CD4-positive, alpha-beta T cell treated with Interleukin-17A for 4 hours (primary cell): ENCODE measurements at regions not wholly inside any gene's neighbourhood (a gene's known extent, or its start where the extent isn't known, plus 50 kb on each side); places are given as distances from the start of the nearest gene placed in this dataset.

Source experiments
- DNase-seq: peaks from one replicate; pipeline ENCODE4 v3.0.0-alpha.2; 2020; ENCODE audit warnings: mixed read lengths

- DNase-seq: no peak
These were observed 1518.1 kb upstream of the ZEB2 start for GRCh38 chr2:146038014-146038413.

- no peak for DNase-seq
These were observed 1517.5 kb upstream of the ZEB2 start for GRCh38 chr2:146037334-146037870.

- no peak for DNase-seq
These were observed 1511.2 kb upstream of the ZEB2 start for GRCh38 chr2:146031158-146031557.

- DNase-seq: no peak
These were observed 1507.2 kb upstream of the ZEB2 start for GRCh38 chr2:146027156-146027555.

- no peak for DNase-seq
These were observed 1505.6 kb upstream of the ZEB2 start for GRCh38 chr2:146025519-146025918.

GRCh38 chr2:146024212-146024743 lies 1504.4 kb upstream of the ZEB2 start:
- DNase-seq: no peak

- no peak for DNase-seq
These were observed 1484.5 kb upstream of the ZEB2 start for GRCh38 chr2:146004462-146004861.

GRCh38 chr2:146003337-146003736 lies 1483.4 kb upstream of the ZEB2 start:
- DNase-seq: no peak

- no peak for DNase-seq
These were observed 1475.0 kb upstream of the ZEB2 start for GRCh38 chr2:145994910-145995309.

GRCh38 chr2:145992572-145992971 lies 1472.7 kb upstream of the ZEB2 start:
- no peak for DNase-seq

- DNase-seq: no peak
These were observed 1467.9 kb upstream of the ZEB2 start for GRCh38 chr2:145987793-145988192.

GRCh38 chr2:145985517-145985916 lies 1465.6 kb upstream of the ZEB2 start:
- no peak for DNase-seq

- no peak for DNase-seq
These were observed 1464.7 kb upstream of the ZEB2 start for GRCh38 chr2:145984580-145984979.

- DNase-seq: no peak
These were observed 1460.4 kb upstream of the ZEB2 start for GRCh38 chr2:145980318-145980717.

GRCh38 chr2:145975406-145975805 lies 1455.5 kb upstream of the ZEB2 start:
- no peak for DNase-seq

GRCh38 chr2:145961846-145962245 lies 1441.9 kb upstream of the ZEB2 start:
- DNase-seq: no peak

- no peak for DNase-seq
These were observed 1440.7 kb upstream of the ZEB2 start for GRCh38 chr2:145960479-145961163.

GRCh38 chr2:145958611-145959010 lies 1438.7 kb upstream of the ZEB2 start:
- no peak for DNase-seq

GRCh38 chr2:145957929-145958328 lies 1438.0 kb upstream of the ZEB2 start:
- DNase-seq: no peak

- no peak for DNase-seq
These were observed 1420.0 kb upstream of the ZEB2 start for GRCh38 chr2:145939949-145940348.

- DNase-seq: no peak
These were observed 1415.1 kb upstream of the ZEB2 start for GRCh38 chr2:145935016-145935415.

- DNase-seq: no peak
These were observed 1412.0 kb upstream of the ZEB2 start for GRCh38 chr2:145931781-145932395.

- DNase-seq: no peak
These were observed 1410.4 kb upstream of the ZEB2 start for GRCh38 chr2:145930318-145930717.
